CD4-positive, alpha-beta T cell treated with Interleukin-6 at 100 ng/mL for 8 hours (primary cell): ENCODE measurements at regions not wholly inside any gene's neighbourhood (a gene's known extent, or its start where the extent isn't known, plus 50 kb on each side); places are given as distances from the start of the nearest gene placed in this dataset.

ENCODE experiments used
- DNase-seq: peaks from one replicate; pipeline ENCODE4 v3.0.0-alpha.2; 2020; ENCODE audit warnings: mixed read lengths, low spot score

DNA sequence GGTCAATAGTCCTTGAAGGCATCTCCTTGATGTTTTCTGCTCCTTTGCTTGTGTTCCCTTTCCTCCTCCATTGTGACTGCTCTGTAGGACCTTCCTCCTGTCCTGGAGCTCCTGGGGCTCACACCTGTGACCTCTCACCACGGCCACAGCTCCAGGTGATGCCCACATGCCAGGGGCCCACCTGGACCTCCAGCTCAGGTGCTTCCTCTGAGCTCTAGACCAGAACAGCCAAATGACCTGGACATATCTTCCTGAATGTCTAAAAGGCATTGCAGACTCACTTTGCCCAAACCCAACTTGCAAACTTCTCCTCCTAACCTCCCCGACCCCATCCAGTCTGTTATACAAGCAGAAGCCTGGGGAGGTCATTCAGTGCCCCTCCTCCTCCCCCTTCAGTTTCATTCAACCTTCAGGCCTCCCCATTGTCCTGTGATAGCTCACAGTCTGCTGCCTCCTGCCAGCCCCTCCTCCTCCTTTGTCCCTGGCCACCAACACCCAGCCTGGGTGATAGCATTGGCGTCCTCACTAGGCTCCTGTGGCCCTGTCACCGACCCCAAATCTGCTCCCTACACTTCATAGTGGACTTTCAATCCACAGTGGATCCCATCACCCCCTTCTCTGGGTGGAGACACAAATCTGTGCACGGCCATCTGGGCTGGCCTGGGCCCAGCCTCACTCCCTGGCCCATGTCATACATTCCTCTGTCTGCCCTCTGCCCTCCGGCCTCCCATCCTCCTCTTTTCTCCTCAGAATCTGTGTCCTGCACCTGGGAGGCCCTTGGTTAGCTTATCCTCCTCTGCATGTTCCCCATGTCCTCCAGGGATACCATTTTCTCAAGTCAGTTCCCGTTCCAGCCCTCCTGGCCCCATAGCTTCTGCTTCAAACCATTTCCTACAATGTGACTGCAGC lies 310.4 kb upstream of the HDAC4 start:
- no peak for DNase-seq

DNA sequence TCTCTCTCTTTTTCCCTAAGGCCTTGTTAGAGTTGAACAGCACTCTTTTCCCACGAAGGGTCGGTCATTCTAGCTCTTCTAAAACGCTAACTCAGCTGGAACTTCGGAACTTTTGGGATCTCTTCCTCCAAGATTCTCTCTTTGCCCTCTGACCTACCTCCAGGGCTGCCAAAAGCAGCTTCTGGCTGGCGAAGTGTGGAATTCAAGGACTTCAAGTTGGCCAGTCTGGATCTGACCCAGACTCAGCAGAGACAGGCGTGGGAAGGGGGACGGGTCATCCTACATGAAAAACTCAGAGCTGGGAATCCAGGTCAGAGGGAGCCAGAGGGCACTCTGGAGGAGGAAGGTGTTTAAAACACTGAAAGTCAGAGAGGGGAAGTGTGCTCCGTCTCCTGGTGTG lies 305.5 kb upstream of the HDAC4 start:
- DNase-seq = no peak

DNA sequence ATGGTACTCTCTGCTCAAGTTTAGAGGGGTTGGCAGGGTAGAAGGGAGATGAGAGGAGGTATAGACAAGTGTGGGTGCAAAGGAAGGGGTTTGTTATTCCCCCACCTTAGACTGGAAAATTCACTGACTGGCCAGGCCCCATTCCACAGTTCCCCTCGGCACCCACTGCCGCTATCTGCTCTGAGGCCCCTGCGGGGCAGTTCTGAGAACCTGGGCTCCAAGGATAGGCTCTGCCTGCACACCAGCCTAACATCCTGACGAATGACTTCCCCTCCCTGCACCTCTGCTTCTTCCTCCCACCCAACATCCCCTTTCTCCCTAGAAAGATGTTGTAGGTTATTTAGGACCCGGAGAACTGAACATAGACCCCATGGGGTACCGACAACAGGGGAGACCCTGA lies 303.9 kb upstream of the HDAC4 start:
- DNase-seq = no peak

DNA sequence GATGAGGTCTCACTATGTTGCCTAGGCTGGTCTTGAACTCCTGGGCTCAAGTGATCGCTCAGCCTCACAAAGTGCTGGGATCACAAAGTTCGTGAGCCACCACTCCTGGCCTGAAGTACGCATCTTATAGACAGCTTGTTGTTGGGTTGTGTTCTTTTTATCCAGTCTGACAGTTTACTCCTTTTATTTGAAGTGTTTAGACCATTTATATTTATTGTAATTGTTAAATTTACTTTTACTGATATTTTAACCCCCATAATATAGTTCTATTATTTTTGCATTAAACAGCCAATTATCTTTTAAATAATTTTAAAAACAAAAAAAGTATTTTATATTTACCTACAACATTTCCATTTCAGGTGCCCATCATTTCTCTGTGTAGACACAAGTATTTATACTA lies 303.0 kb upstream of the HDAC4 start:
- DNase-seq = no peak

DNA sequence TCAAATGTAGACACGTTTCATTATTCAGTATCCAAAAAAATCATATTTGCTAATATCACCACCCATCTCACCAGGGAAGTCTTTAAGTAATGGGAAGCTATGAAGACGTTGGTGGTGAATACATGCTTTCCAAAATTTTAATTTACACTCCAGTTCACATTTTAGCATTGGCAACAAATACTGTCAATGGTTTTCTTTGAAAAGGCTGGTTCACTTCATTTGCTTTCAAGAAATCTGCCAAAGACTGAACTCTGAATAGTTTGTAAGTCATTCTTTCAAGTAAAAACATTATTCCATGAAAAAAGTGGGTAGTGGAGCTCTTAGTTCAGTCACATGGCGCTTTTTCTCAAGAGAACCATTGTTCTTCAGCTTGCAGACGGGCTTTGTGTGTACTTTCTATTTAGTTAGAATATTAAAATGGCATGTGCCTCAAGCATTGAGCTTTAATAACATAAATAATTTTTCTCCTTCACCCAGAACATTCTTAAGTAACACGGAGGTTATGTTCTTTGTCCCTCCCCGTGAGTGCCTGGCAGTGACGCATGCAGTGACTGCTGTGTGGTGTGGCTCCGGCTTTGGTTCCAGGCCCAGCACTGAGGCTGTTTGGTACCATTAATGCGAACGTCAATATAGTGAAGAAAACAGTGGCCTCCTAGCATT lies 300.0 kb upstream of the HDAC4 start:
- no peak for DNase-seq

DNA sequence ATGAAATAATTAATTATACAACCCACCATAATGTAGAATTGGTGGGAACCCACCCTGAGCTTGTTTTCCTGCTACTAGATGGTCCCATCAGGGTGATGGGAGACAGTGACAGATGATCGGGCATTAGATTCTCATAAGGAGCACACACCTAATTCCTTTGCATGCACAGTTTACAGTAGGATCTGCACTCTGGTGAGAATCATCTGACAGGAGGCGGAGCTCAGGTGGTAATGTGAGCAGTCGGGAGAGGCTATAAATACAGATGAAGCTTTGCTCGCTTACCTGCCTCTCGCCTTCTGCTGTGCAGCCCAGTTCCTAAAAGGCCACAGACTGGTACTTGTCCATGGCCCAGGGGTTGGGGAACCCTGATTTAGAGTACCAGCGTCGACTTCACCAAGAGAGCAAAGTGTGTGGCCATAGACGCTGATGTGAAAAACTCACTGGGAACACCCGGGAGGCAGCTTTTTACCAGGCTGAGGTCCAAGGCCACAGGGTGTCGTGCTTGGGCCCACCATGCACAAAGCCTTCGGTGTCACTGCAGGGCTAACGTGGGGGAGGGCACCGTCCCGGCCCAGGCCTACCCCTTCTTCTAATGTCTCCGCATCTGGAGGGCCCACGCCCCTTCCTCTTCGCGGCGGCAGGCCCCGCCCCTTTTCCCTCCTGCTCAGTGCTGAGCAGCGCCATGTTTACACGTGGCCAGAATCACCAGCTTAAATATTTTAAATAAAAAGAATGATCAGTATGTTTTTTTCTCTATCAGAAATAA lies 296.8 kb upstream of the HDAC4 start:
- no peak for DNase-seq

DNA sequence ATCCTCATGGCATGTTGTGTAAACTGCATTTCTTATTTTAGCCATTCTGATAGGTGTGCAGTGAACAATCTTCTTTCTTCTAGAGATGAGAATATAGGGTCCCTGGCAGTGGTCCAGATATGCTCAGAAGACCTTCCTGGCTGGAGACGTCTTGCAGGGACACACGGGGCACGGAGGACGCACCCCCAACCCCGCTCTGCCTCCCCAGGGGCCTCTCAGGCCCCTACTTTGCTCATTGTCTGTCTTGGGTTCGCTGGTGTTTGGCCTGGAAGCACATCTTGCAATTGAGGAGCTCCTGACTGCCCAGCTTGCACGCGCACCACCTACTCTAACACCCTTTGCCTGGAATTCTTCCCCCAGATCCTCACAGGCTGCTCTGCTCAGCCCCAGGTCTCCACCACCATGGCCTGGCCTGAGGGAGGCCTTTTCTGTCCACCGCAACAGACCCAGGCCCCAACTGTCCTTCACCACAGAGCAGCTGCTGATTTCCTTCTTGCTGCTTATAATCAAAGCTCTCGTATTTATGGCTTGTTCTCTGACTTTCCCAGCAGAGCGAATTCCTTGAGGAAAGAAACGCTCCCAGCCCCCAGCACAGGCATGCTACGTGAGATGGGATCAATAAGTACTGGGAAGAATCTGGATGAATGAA lies 295.9 kb upstream of the HDAC4 start:
- DNase-seq = no peak

DNA sequence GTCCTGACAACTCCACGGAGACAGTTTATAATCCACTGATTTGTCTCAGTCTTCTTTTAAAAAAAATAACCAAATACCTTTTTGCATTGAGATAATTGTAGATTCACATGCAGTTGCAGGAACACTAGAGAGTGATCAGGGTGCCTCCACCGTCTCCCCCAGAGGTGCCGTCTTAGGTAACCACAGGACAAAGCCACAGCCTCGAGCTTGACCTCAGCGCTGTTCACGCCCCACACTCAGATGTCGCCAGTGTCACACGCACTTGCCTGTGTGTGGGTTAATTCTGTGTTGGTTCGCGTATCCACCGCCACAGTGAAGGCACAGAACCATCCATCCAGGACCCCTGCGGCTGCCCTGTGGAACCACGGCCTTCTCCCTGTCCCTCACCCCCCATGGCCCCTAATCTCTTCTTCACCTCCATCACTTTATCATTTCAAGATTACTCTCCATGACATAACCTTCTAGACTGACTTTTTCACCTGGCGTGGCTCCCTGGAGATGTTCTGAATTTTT lies 295.0 kb upstream of the HDAC4 start:
- no peak for DNase-seq

DNA sequence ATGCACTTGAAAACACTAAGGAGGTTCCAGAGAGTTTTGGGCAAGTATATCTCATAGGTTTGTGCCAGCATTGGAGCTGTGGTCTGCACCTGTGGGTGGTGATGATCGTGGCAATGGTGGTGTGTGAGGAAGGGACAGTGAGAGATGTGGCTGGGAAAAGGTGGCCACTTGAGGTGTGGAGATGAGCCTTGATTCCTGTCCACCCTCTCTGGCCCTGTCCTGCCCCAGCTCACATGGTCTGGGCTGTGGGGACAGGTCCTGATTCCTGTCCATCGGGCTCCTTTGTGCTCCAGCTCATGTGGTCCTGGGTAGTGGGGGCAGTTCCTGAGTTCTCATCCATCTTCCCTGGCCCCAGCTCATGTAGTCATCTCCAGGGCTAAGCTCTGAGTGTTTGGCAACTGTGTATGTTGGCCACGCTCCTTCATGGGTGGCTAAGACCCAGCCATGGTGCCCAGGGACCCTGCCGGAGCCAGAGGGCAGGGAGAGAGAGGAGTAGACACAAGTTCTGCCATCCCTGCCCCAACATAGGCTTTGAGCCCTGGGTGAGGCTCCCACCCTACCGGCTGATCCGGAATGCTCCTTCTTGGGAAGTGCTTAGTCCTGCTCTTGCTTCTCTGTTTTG lies 294.4 kb upstream of the HDAC4 start:
- DNase-seq = no peak

DNA sequence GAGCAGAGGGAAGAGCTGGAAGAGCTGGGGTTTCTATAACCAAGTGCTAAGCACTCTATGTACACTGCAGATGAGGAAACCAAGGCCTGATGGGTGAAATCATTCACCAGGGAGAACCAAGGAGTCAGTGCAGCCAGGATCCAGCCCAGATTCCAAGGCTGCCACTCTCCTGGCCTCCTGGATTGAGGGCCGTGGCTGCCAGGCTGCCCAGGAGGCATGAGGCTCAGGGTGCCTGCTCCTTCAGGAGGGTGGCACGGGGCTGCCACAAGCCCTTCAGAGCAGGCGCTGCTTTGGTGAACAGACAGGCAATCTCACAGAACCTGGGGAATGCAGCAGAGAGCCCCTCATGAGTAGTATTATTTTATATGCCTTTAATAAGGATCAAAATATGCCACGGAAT lies 293.7 kb upstream of the HDAC4 start:
- DNase-seq = no peak

DNA sequence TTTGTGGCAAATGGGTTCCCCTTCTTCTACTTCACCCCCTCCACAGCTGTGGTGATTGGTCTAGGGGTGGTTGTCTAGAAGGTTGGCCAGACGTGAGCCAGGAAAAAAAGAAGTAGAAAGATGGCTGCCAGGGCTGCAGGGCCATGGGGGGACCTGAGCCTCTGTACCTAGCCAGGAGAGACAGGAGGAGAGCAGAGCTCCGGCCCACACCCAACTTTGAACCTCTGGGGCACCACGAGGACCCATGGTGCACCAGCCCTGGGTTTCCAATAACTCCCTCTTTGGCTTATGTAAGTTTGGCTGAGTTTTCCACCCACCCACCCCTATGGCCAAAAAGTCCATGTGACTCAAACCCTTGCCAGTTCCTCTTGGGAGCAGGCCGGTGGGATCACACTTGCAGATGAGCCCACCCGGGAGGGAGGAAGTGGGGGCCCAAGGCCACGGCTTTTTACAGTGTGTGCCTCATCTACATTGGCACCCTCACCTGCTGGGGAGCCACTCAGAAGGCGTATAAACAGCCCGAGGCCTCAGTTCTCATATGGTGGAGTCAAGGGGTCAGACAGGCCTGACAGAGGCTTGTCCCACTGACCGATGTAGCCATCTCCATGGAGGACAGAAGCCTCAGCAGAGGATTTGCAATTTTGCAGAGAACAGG lies 293.1 kb upstream of the HDAC4 start:
- DNase-seq = no peak

DNA sequence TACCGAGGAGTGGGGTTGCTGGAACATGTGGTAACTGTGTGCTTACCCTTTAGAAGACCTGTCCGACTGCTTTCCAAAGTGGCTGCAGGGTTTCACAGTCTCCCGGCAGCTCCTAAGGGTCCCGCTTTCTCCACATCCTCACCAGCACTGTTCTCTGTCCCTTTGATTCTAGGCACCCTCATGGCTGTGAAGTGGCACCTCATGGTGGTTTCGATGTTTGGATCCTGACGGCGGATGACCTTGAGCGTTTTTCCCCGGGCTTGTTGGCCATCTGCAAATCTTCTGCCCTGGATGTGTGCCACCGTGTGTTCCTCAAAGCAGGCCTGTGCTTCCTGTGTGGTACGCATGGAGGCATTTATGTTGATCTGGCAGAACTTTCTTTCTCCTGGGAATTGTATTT lies 292.5 kb upstream of the HDAC4 start:
- no peak for DNase-seq

DNA sequence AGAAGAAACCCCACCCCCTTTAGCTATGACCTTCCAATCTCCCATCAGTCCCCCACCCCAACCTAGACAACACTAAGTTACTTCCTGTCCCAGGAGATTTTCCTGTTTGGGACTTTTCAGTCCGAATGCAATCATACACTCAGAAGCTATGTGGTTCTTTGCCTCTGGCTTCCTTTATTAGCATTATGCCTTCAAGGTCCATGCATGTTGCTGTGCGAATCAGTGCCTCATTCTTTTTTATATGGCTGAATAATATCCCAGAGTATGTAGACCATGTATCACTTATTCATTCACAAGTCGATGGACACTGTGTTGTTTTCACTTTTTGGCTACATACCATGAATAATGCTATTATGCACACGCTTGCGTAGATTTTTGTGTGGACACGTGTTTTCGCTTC lies 292.1 kb upstream of the HDAC4 start:
- no peak for DNase-seq

DNA sequence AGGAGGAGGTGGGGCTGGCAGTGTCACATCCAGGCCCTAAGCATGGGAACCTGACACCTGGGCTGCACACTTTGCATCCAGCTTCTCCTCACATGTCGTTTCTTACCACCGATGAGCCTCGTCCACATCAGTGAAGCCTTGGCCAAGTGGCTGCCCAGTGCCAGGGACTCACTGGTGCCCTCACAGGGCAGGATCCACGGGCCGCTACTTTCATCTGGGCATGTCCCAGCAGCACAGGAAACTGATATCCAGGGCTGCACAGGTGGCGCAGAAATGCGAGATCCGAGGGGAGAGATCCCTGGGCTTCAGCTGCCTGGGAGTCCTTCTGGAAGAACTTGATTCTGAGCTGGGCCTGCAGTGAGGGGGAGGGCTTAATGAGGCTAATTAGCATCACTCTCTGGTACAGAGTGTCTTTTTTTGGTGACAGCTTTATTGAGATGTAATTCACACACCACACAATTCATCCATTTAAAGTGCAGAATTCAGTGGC lies 291.6 kb upstream of the HDAC4 start:
- no peak for DNase-seq

DNA sequence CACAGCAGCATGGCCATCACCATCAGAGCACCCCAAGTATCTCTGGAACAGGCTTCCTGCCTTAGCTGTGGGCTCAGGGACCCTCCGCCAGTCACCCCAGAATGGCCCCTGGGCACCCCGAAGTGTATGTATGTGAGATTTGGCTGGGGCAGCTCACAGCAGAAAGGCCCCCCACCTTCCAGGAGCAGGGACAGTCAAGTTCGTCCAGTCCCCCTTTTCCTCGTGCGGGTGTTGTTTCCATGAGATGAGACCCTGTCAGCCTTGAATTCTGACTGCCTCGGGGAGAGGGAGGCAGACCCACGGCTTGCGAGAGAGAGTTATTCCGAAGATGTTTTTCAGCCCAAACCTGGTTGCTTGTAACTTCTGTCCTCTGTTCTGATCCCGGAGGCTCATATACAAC lies 290.9 kb upstream of the HDAC4 start:
- no peak for DNase-seq

DNA sequence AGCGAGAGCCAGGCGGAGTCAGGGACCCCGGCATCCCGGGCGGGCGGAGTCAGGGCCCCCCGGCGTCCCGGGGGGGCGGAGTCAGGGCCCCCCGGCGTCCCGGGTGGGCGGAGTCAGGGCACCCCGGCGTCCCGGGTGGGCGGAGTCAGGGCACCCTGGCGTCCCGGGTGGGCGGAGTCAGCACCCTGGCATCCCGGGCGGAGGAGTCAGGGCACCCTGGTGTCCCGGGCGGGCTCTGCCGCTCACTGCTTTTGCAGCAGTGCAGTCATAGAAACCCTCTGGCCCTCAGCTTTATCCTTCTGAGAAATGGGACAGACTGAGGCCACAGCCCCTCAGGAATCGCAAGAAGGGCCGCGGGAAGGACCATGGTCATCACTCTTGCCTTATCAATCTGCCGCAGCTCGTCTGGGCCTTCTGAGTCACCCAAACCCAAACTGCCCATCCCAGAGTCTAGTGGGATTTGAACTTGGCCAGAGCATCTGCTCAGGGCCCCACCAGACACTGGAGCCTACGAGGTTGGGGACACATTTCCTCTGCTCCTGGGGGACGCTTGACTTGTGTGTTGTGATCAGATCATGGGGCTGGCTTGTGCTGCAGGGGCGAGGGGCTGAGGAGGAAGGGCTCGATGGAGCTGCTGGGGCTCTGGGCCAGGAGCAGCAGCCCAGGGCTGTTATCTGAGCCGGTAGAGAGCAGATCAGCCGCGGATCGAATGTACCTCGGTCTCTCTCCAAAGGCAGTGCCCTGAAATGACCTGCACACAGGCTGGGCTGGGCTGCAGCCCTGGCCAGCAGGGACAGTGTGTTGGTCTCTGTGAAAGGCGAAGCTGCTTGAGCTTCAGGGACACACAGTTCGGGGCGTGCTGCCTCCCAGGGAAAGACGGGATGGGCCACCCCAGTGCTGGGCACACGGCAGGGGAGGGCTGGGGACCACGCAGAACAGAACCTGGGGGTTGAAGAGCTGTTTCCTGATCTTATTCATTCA lies 290.1 kb upstream of the HDAC4 start:
- no peak for DNase-seq

DNA sequence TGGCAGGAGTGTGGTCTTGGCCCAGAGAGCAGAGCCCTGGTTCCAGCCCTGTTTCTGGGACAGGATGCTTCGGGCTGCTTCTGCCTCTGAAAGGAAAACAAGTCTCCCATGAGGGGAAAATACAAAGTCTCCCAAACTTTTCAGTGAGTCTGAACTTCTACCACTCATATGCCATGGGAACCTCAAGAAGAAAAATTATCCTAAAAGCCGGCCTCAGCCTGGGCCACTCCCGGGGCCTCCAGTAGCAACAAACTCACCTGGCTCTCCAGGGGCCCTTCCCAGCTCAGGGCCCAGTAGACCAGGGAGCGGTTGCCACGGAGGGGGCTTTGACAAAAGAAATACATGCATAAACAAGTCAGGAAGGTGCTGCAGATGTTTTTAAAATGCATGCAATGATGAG lies 289.2 kb upstream of the HDAC4 start:
- DNase-seq = no peak

DNA sequence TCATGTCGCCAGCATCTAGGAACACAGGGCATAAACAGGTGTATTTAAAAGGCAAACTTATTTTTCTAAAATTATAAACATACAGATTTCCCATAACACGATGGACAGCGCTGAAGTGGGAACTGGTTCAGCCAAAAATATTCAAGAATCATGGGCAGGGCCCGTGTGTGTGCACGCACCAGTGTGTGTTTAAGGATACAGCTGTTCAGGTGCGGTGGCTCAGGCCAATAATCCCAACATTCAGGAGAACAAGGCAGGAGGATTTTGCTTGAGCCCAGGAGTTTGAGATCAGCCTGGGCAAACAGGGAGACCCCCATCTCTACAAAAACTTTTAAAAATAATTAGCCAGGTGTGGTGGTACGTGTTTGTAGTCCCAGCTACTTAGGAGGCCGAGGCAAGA lies 288.6 kb upstream of the HDAC4 start:
- DNase-seq = no peak

DNA sequence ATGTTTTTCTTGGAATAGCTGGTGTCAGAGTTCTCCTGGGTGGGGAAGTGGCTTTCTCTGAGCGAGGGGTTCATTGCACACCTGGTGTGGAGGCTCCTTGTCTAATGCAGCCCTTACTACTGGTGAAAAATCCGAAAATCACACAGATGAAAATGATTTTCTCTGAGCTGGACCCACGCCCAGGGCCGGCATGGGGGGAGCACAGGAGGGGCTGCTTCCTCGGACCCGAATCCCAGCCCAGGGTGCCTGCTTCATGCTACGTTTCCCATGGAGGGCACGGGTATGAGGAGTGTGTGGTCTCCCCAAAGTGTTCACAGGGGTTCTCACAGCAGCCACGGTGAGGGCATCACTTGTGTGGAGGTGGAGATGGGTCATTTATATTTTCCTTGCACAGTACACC lies 288.0 kb upstream of the HDAC4 start:
- DNase-seq = no peak
